ENCODE measurements at regions not wholly inside any gene's neighbourhood (a gene's known extent, or its start where the extent isn't known, plus 50 kb on each side); places are given as distances from the start of the nearest gene placed in this dataset.

- Histone ChIP-seq H3K27me3 (ENCODE audit: low read length) (no peaks in the 10 kb centered on the region), H3K4me3 (ENCODE audit: insufficient read depth, low read length, poor library complexity, severe bottlenecking) (no peak overlapping the region), H4K20me1 (ENCODE audit: low read depth, low read length) (no peaks in the 10 kb centered on the region), H3K36me3 (ENCODE audit: low read length) (no peaks in the 10 kb centered on the region), H3F3A (ENCODE audit: insufficient read depth) (no peaks in the 10 kb centered on the region), H3K9ac (ENCODE audit: low read length) (no peak overlapping the region), H3K27ac (ENCODE audit: low read depth, low read length) (no peak overlapping the region), H2AFZ (ENCODE audit: low read depth, low read length, severe bottlenecking) (no peak overlapping the region), H3K79me2 (ENCODE audit: insufficient read depth, low read length) (no peaks in the 10 kb centered on the region), H3K9me3 (ENCODE audit: insufficient read depth, low read length) (no peaks in the 10 kb centered on the region), H3K9me2 (replicated peaks; ENCODE audit: insufficient read depth, low read length) (no peaks in the 10 kb centered on the region), H3K4me2 (ENCODE audit: low read depth, low read length, poor library complexity, severe bottlenecking) (no peak overlapping the region)
- TF ChIP-seq CTCF (IDR thresholded peaks at IDR 0.05; ENCODE audit: insufficient read depth, low read length, poor library complexity, severe bottlenecking) (no peak), EZH2phosphoT487 (conservative IDR thresholded peaks at IDR 0.05; ENCODE audit: low read length) (no peak)
These were observed 185.2 kb upstream of the TSC22D2 start for GRCh38 chr3:150222691-150223489.

GRCh38 chr3:150221904-150222523 is 186.1 kb upstream of the TSC22D2 start:
- H3K9me2 ChIP-seq (replicated peaks; ENCODE audit: insufficient read depth, low read length) = no peaks in the 10 kb centered on the region
- no peaks in the 10 kb centered on the region for H3F3A ChIP-seq (ENCODE audit: insufficient read depth)
- H4K20me1 ChIP-seq (ENCODE audit: low read depth, low read length) = no peaks in the 10 kb centered on the region
- H3K9ac ChIP-seq (ENCODE audit: low read length) = no peak overlapping the region
- no peaks in the 10 kb centered on the region for H3K79me2 ChIP-seq (ENCODE audit: insufficient read depth, low read length)
- no peaks in the 10 kb centered on the region for H3K27me3 ChIP-seq (ENCODE audit: low read length)
- no peak overlapping the region for H2AFZ ChIP-seq (ENCODE audit: low read depth, low read length, severe bottlenecking)
- no peaks in the 10 kb centered on the region for H3K36me3 ChIP-seq (ENCODE audit: low read length)
- no peak overlapping the region for H3K4me2 ChIP-seq (ENCODE audit: low read depth, low read length, poor library complexity, severe bottlenecking)
- H3K4me3 ChIP-seq (ENCODE audit: insufficient read depth, low read length, poor library complexity, severe bottlenecking) = no peak overlapping the region
- TF ChIP-seq EZH2phosphoT487 (conservative IDR thresholded peaks at IDR 0.05; ENCODE audit: low read length) = no peak
- no peak for TF ChIP-seq CTCF (IDR thresholded peaks at IDR 0.05; ENCODE audit: insufficient read depth, low read length, poor library complexity, severe bottlenecking)
- no peak overlapping the region for H3K27ac ChIP-seq (ENCODE audit: low read depth, low read length)
- no peaks in the 10 kb centered on the region for H3K9me3 ChIP-seq (ENCODE audit: insufficient read depth, low read length)

GRCh38 chr3:150220799-150221198 is 187.3 kb upstream of the TSC22D2 start:
- Histone ChIP-seq H3K4me3 (ENCODE audit: insufficient read depth, low read length, poor library complexity, severe bottlenecking) (no peak overlapping the region), H2AFZ (ENCODE audit: low read depth, low read length, severe bottlenecking) (no peak overlapping the region), H3K9me3 (ENCODE audit: insufficient read depth, low read length) (no peaks in the 10 kb centered on the region), H3K27ac (ENCODE audit: low read depth, low read length) (no peak overlapping the region), H3K36me3 (ENCODE audit: low read length) (no peaks in the 10 kb centered on the region), H3K79me2 (ENCODE audit: insufficient read depth, low read length) (no peaks in the 10 kb centered on the region), H3K27me3 (ENCODE audit: low read length) (no peaks in the 10 kb centered on the region), H3K9me2 (replicated peaks; ENCODE audit: insufficient read depth, low read length) (no peaks in the 10 kb centered on the region), H3K4me2 (ENCODE audit: low read depth, low read length, poor library complexity, severe bottlenecking) (peak overlapping the region; percentile 24), H3K9ac (ENCODE audit: low read length) (no peak overlapping the region), H3F3A (ENCODE audit: insufficient read depth) (no peaks in the 10 kb centered on the region), H4K20me1 (ENCODE audit: low read depth, low read length) (no peaks in the 10 kb centered on the region)
- no peak for TF ChIP-seq EZH2phosphoT487 (conservative IDR thresholded peaks at IDR 0.05; ENCODE audit: low read length)
- no peak for TF ChIP-seq CTCF (IDR thresholded peaks at IDR 0.05; ENCODE audit: insufficient read depth, low read length, poor library complexity, severe bottlenecking)
